Breast epithelium (tissue), 3 donors: ENCODE measurements at regions not wholly inside any gene's neighbourhood (a gene's known extent, or its start where the extent isn't known, plus 50 kb on each side); places are given as distances from the start of the nearest gene placed in this dataset.

ENCODE experiments used
- CTCF ChIP-seq, 3 donors: fragments of 450-650 bp; IDR thresholded peaks; one replicate each; pipeline ENCODE4 v1.5.1; 2016 to 2017; ENCODE audit warnings: antibody characterized with exemption in 3 of 3, mild to moderate bottlenecking in 3 of 3, moderate library complexity in 3 of 3
- POLR2A ChIP-seq: fragments of 450-650 bp; IDR thresholded peaks from one replicate; pipeline ENCODE4 v1.6.1; 2016; ENCODE audit warnings: antibody characterized with exemption, mild to moderate bottlenecking, moderate library complexity

- TF ChIP-seq CTCF (IDR thresholded peaks at IDR 0.05) (no peak), POLR2A (no peak)
Observed at GRCh38 chr20:26295006-26295405, 598.4 kb upstream of the ZNF337 start.
